GM23248 (cell line): ENCODE measurements at regions not wholly inside any gene's neighbourhood (a gene's known extent, or its start where the extent isn't known, plus 50 kb on each side); places are given as distances from the start of the nearest gene placed in this dataset.

Source experiments
- EZH2 ChIP-seq: fragments of 200-600 bp; sonication (generic); IDR thresholded peaks from 2 replicates; pipeline ENCODE4 v1.6.1; 2018; ENCODE audit warnings: antibody characterized with exemption, mild to moderate bottlenecking; ENCODE audit not compliant: insufficient read depth, poor library complexity, severe bottlenecking
- EZH2phosphoT487 ChIP-seq: fragments of 200-600 bp; sonication (generic); IDR thresholded peaks from 2 replicates; pipeline ENCODE4 v1.6.1; 2018; ENCODE audit warnings: antibody characterized with exemption, moderate library complexity, mild to moderate bottlenecking, low read depth; ENCODE audit not compliant: insufficient read depth

GRCh38 chr18:7464245-7464966 is 102.7 kb upstream of the PTPRM start:
- TF ChIP-seq EZH2: no peak
- no peak for TF ChIP-seq EZH2phosphoT487
